Transverse colon (tissue), 4 donors: ENCODE measurements at regions not wholly inside any gene's neighbourhood (a gene's known extent, or its start where the extent isn't known, plus 50 kb on each side); places are given as distances from the start of the nearest gene placed in this dataset.

ENCODE experiments used
- DNase-seq: peaks from one replicate; pipeline ENCODE4 v3.0.0-alpha.2; 2019
- H3K27ac ChIP-seq, 4 donors: fragments of 200-600 bp; sonication (generic); 2 replicates each; pipeline ENCODE4 v1.5.1; 2016 to 2018; ENCODE audit warnings: inconsistent platforms in 4 of 4
- H3K27me3 ChIP-seq: fragments of 200-600 bp; sonication (generic); 2 replicates; pipeline ENCODE4 v1.5.1; 2017; ENCODE audit warnings: inconsistent platforms
- H3K36me3 ChIP-seq, 4 donors: fragments of 200-600 bp; sonication (generic); 2 replicates each; pipeline ENCODE4 v1.5.1; 2017 to 2019; ENCODE audit warnings: inconsistent platforms in 4 of 4
- H3K4me1 ChIP-seq, 4 donors: fragments of 200-600 bp; sonication (generic); 2 replicates each; pipeline ENCODE4 v1.5.1; 2017 to 2020; ENCODE audit warnings: inconsistent platforms in 4 of 4
- H3K4me3 ChIP-seq, 4 donors: fragments of 200-600 bp; sonication (generic); 1 replicate in 1 of 4; 2 replicates in 3 of 4; pipeline versions ENCODE4 v1.5.1 to v1.6.1; 2017 to 2019; ENCODE audit warnings: inconsistent platforms in 4 of 4
- H3K9me3 ChIP-seq, 2 donors: fragments of 200-600 bp; sonication (generic); 2 replicates each; pipeline ENCODE4 v1.5.1; 2017 to 2019; ENCODE audit warnings: inconsistent platforms in 2 of 2
- EP300 ChIP-seq: sonication (generic); formaldehyde crosslinking; IDR thresholded peaks from one replicate; pipeline ENCODE4 v1.6.1; 2017; ENCODE audit warnings: antibody characterized with exemption, low read depth
- POLR2A ChIP-seq: fragments of 450-650 bp; IDR thresholded peaks from one replicate; pipeline ENCODE4 v1.6.1; 2016; ENCODE audit warnings: antibody characterized with exemption, mild to moderate bottlenecking, moderate library complexity
- POLR2AphosphoS5 ChIP-seq, 3 donors: sonication (generic); formaldehyde crosslinking; IDR thresholded peaks; one replicate each; pipeline ENCODE4 v1.6.1; 2016; ENCODE audit warnings: antibody characterized with exemption in 3 of 3
- WGBS, 2 donors: methylation state at CpG; one replicate each; pipeline ENCODE4 v1.1.5; 2018; ENCODE audit warnings: low coverage in 1 of 2; 5-methylcytosine and 5-hydroxymethylcytosine counted together
- in situ Hi-C, 4 donors: fragments of 200-750 bp; cut with MboI; loops; one replicate each; pipeline versions ENCODE4 v1.15.0 to v1.15.1; 2017; ENCODE audit warnings: low sequenced_read_pairs in 3 of 4, low pct_ligation_motif_present in 1 of 4, low pct_unique_long_range_greater_than_20kb in 1 of 4
- intact Hi-C: fragments of 100-400 bp; cut with DNase I; formaldehyde crosslinking; loops from one replicate; pipeline ENCODE4 v1.15.1; 2023; ENCODE audit warnings: low total_unique reads
- TF ChIP-seq, protein P1 (sequence below), 5 experiments: fragments of 200-600 bp in 3 of 5; fragments of 450-650 bp in 2 of 5; sonication (generic) in 3 of 5; IDR thresholded peaks; 1 replicate in 2 of 5; 2 replicates in 3 of 5; pipeline ENCODE4 v1.5.1; 2016 to 2017; ENCODE audit warnings: antibody characterized with exemption in 5 of 5, inconsistent platforms in 3 of 5, mild to moderate bottlenecking in 2 of 5, moderate library complexity in 1 of 5

- Histone ChIP-seq H3K27ac (no peak overlapping the region), H3K4me3 (no peak overlapping the region), H3K27me3 (no peaks in the 10 kb centered on the region), H3K36me3 (no peaks in the 10 kb centered on the region), H3K9me3 (no peaks in the 10 kb centered on the region), H3K4me1 (no peaks in the 10 kb centered on the region)
- no peak for TF ChIP-seq POLR2AphosphoS5 (IDR thresholded peaks at IDR 0.05)
- TF ChIP-seq POLR2A = no peak
- no peak for TF ChIP-seq EP300
- TF ChIP-seq, protein P1, sequence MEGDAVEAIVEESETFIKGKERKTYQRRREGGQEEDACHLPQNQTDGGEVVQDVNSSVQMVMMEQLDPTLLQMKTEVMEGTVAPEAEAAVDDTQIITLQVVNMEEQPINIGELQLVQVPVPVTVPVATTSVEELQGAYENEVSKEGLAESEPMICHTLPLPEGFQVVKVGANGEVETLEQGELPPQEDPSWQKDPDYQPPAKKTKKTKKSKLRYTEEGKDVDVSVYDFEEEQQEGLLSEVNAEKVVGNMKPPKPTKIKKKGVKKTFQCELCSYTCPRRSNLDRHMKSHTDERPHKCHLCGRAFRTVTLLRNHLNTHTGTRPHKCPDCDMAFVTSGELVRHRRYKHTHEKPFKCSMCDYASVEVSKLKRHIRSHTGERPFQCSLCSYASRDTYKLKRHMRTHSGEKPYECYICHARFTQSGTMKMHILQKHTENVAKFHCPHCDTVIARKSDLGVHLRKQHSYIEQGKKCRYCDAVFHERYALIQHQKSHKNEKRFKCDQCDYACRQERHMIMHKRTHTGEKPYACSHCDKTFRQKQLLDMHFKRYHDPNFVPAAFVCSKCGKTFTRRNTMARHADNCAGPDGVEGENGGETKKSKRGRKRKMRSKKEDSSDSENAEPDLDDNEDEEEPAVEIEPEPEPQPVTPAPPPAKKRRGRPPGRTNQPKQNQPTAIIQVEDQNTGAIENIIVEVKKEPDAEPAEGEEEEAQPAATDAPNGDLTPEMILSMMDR (IDR thresholded peaks at IDR 0.05) = no peak
- WGBS, 2 donors = 78 to 94% methylated on average over 2 of the region's 2 CpGs
- in situ Hi-C loops (no loop called here), intact Hi-C loops (no loop called here)
- no peak for DNase-seq
These were observed 375.7 kb upstream of the POU3F2 start for GRCh38 chr6:98458708-98459107.

GRCh38 chr6:98463038-98464000 is 371.1 kb upstream of the POU3F2 start:
- WGBS, 2 donors = 41 to 53% methylated on average over 8 to 12 of the region's 12 CpGs
- no peak for TF ChIP-seq POLR2AphosphoS5 (IDR thresholded peaks at IDR 0.05)
- Histone ChIP-seq H3K9me3 (no peaks in the 10 kb centered on the region), H3K36me3 (no peaks in the 10 kb centered on the region), H3K4me3 (no peak overlapping the region), H3K27me3 (no peaks in the 10 kb centered on the region), H3K4me1 (no peaks in the 10 kb centered on the region), H3K27ac (no peak overlapping the region)
- in situ Hi-C loops (no loop called here), intact Hi-C loops (no loop called here)
- no peak for DNase-seq

- no peaks in the 10 kb centered on the region for H3K4me1 ChIP-seq
- H3K9me3 ChIP-seq = no peaks in the 10 kb centered on the region
- no peaks in the 10 kb centered on the region for H3K36me3 ChIP-seq
- intact Hi-C loops = no loop called here
- H3K27me3 ChIP-seq = no peaks in the 10 kb centered on the region
- in situ Hi-C loops = no loop called here
- TF ChIP-seq EP300 (no peak), POLR2AphosphoS5 (IDR thresholded peaks at IDR 0.05) (no peak), POLR2A (no peak)
- TF ChIP-seq, protein P1 (IDR thresholded peaks at IDR 0.05) = no peak
- H3K27ac ChIP-seq = no peak overlapping the region
- DNase-seq = no peak
- 75 to 86% methylated on average over 2 of the region's 2 CpGs for WGBS, 2 donors
- no peak overlapping the region for H3K4me3 ChIP-seq
These were observed 367.3 kb upstream of the POU3F2 start for GRCh38 chr6:98467091-98467490.

GRCh38 chr6:98467902-98468301 is 366.5 kb upstream of the POU3F2 start:
- DNase-seq = no peak
- TF ChIP-seq, protein P1 (IDR thresholded peaks at IDR 0.05) = no peak
- TF ChIP-seq EP300 (no peak), POLR2A (no peak), POLR2AphosphoS5 (IDR thresholded peaks at IDR 0.05) (no peak)
- intact Hi-C loops = no loop called here
- 21 to 23% methylated on average over 3 of the region's 3 CpGs for WGBS, 2 donors
- H3K36me3 ChIP-seq = no peaks in the 10 kb centered on the region
- H3K27me3 ChIP-seq = no peaks in the 10 kb centered on the region
- in situ Hi-C loops = no loop called here
- no peak overlapping the region for H3K27ac ChIP-seq
- H3K9me3 ChIP-seq = no peaks in the 10 kb centered on the region
- no peaks in the 10 kb centered on the region for H3K4me1 ChIP-seq
- H3K4me3 ChIP-seq = no peak overlapping the region

DNA sequence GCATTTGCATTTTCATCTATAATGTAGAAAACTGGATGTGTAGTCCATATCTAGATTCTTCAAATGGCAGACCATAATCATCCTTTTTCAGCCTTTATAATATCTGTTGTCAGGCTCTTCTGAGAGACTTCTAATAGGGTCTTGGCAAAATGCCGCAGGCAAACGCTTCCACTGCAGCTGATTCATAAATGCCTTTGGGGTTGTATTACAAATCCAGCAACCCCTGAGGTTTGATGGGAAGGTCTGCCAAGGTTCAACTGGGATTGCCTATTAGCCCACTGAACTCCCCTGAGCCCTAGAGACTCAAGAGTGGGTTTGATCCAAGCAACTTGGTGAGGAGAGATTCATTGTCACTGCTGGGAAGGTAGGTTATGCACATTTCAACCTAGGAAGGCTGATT is 365.2 kb upstream of the POU3F2 start:
- Histone ChIP-seq H3K36me3 (no peaks in the 10 kb centered on the region), H3K4me1 (no peaks in the 10 kb centered on the region), H3K4me3 (no peak overlapping the region), H3K27me3 (no peaks in the 10 kb centered on the region), H3K9me3 (no peaks in the 10 kb centered on the region), H3K27ac (no peak overlapping the region)
- in situ Hi-C loops (no loop called here), intact Hi-C loops (no loop called here)
- DNase-seq = no peak
- no peak for TF ChIP-seq POLR2AphosphoS5 (IDR thresholded peaks at IDR 0.05)
- 96% methylated on average over 2 of the region's 2 CpGs; no CpG with 5 or more reads in 1 of the 2 donors for WGBS, 2 donors
